GM23338 (cell line): ENCODE measurements at regions not wholly inside any gene's neighbourhood (a gene's known extent, or its start where the extent isn't known, plus 50 kb on each side); places are given as distances from the start of the nearest gene placed in this dataset.

ENCODE experiments used
- CTCF ChIP-seq, 2 experiments: fragments of 200-600 bp in 1 of 2; sonication (generic) in 1 of 2; conservative IDR thresholded peaks; 2 replicates each; pipeline versions ENCODE4 v1.5.1 to v1.6.1; 2016 to 2017; ENCODE audit warnings: antibody characterized with exemption in 2 of 2, low read depth in 2 of 2, mild to moderate bottlenecking in 2 of 2, moderate library complexity in 1 of 2
- EZH2 ChIP-seq: fragments of 200-600 bp; sonication (generic); IDR thresholded peaks from one replicate; pipeline ENCODE4 v1.8.0; 2017; ENCODE audit warnings: antibody characterized with exemption, mild to moderate bottlenecking, low read depth; ENCODE audit not compliant: unreplicated experiment
- POLR2AphosphoS5 ChIP-seq: IDR thresholded peaks from 2 replicates; pipeline ENCODE4 v1.6.1; 2016; ENCODE audit warnings: antibody characterized with exemption, low read depth
- REST ChIP-seq: IDR thresholded peaks from one replicate; pipeline ENCODE4 v1.6.1; 2018; ENCODE audit warnings: antibody characterized with exemption; ENCODE audit not compliant: unreplicated experiment

- no peak for TF ChIP-seq CTCF (conservative IDR thresholded peaks at IDR 0.05; ENCODE audit: low read depth in 2 of 2)
- no peak for TF ChIP-seq EZH2
- TF ChIP-seq REST, result no peak
- no peak for TF ChIP-seq POLR2AphosphoS5
Measured at GRCh38 chr4:33722254-33722653, 2522.1 kb downstream of the ARAP2 start.
